Nephron progenitor cell (in vitro differentiated cells): ENCODE measurements at regions not wholly inside any gene's neighbourhood (a gene's known extent, or its start where the extent isn't known, plus 50 kb on each side); places are given as distances from the start of the nearest gene placed in this dataset.

Experiments used
- DNase-seq: peaks from one replicate; pipeline ENCODE4 v3.0.0; 2021
- H3K27ac Mint-ChIP-seq: 2 replicates; pipeline ENCODE4 v1.8.0; 2021; ENCODE audit warnings: mild to moderate bottlenecking, moderate library complexity, mixed read lengths
- H3K27me3 Mint-ChIP-seq: 2 replicates; pipeline ENCODE4 v1.8.0; 2021; ENCODE audit warnings: mild to moderate bottlenecking, low read depth, mixed read lengths; ENCODE audit not compliant: poor library complexity
- H3K36me3 Mint-ChIP-seq: 2 replicates; pipeline ENCODE4 v1.8.0; 2021; ENCODE audit warnings: low read depth, mixed read lengths
- H3K4me1 Mint-ChIP-seq: 2 replicates; pipeline ENCODE4 v1.8.0; 2021; ENCODE audit warnings: mixed read lengths
- H3K4me3 Mint-ChIP-seq: 2 replicates; pipeline ENCODE4 v1.8.0; 2021; ENCODE audit warnings: mild to moderate bottlenecking, moderate library complexity, mixed read lengths
- H3K9me3 Mint-ChIP-seq: 2 replicates; pipeline ENCODE4 v1.8.0; 2021; ENCODE audit warnings: mild to moderate bottlenecking, moderate library complexity, mixed read lengths
- CTCF ChIP-seq: fragments of 200-600 bp; sonication (generic); IDR thresholded peaks from 2 replicates; pipeline ENCODE4 v1.5.0; 2021; ENCODE audit warnings: antibody characterized with exemption

- DNase-seq, result no peak
- Mint-ChIP-seq H3K4me3 (no peak overlapping the region), H3K4me1 (peaks cover 10% of the 10 kb centered on the region), H3K36me3 (no peaks in the 10 kb centered on the region), H3K9me3 (no peaks in the 10 kb centered on the region), H3K27me3 (peaks cover 16% of the 10 kb centered on the region), H3K27ac (no peak overlapping the region)
- no peak for TF ChIP-seq CTCF
Observed at GRCh38 chr14:51432302-51432948, 192.4 kb downstream of the TMX1 start.

- H3K4me3 Mint-ChIP-seq, result no peak overlapping the region
- no peaks in the 10 kb centered on the region for H3K4me1 Mint-ChIP-seq
- no peaks in the 10 kb centered on the region for H3K9me3 Mint-ChIP-seq
- no peak for TF ChIP-seq CTCF
- no peak for DNase-seq
- no peaks in the 10 kb centered on the region for H3K36me3 Mint-ChIP-seq
- peaks cover 17% of the 10 kb centered on the region for H3K27me3 Mint-ChIP-seq
- no peak overlapping the region for H3K27ac Mint-ChIP-seq
Observed at GRCh38 chr14:51436630-51437029, 196.6 kb downstream of the TMX1 start.

GRCh38 chr14:51439896-51440295, 199.8 kb downstream of the TMX1 start:
- Mint-ChIP-seq H3K36me3 (no peaks in the 10 kb centered on the region), H3K27ac (no peak overlapping the region), H3K27me3 (peaks cover 17% of the 10 kb centered on the region), H3K9me3 (no peaks in the 10 kb centered on the region), H3K4me1 (no peaks in the 10 kb centered on the region), H3K4me3 (no peak overlapping the region)
- DNase-seq, result no peak
- TF ChIP-seq CTCF, result no peak

- H3K27ac Mint-ChIP-seq, result no peak overlapping the region
- no peak overlapping the region for H3K4me3 Mint-ChIP-seq
- H3K36me3 Mint-ChIP-seq, result no peaks in the 10 kb centered on the region
- H3K27me3 Mint-ChIP-seq, result peaks cover 14% of the 10 kb centered on the region
- no peak for DNase-seq
- TF ChIP-seq CTCF, result no peak
- H3K9me3 Mint-ChIP-seq, result no peaks in the 10 kb centered on the region
- no peaks in the 10 kb centered on the region for H3K4me1 Mint-ChIP-seq
Observed at GRCh38 chr14:51441001-51441400, 201.0 kb downstream of the TMX1 start.

- Mint-ChIP-seq H3K4me1 (no peaks in the 10 kb centered on the region), H3K27ac (peak overlapping the region; percentile 31), H3K9me3 (no peaks in the 10 kb centered on the region), H3K27me3 (peaks cover 12% of the 10 kb centered on the region), H3K36me3 (no peaks in the 10 kb centered on the region), H3K4me3 (no peak overlapping the region)
- no peak for DNase-seq
- TF ChIP-seq CTCF, result no peak
Observed at GRCh38 chr14:51442513-51443175, 202.6 kb downstream of the TMX1 start.
